ENCODE measurements at regions not wholly inside any gene's neighbourhood (a gene's known extent, or its start where the extent isn't known, plus 50 kb on each side); places are given as distances from the start of the nearest gene placed in this dataset.

- Histone ChIP-seq H3K27ac (no peak overlapping the region), H3K27me3 (no peaks in the 10 kb centered on the region), H3K4me1 (no peaks in the 10 kb centered on the region), H3K36me3 (no peaks in the 10 kb centered on the region), H3K9me3 (no peaks in the 10 kb centered on the region), H3K4me3 (no peak overlapping the region)
- no peak for DNase-seq (ENCODE audit: low spot score in 2 of 2)
- TF ChIP-seq POLR2AphosphoS5 (IDR thresholded peaks at IDR 0.05) (no peak), POLR2A (IDR thresholded peaks at IDR 0.05) (no peak), CTCF (IDR thresholded peaks at IDR 0.05) (no peak)
- intact Hi-C loops (cut with DNase I; ENCODE audit: low total_unique reads), result no loop called here
These were observed 55.4 kb upstream of the CTNNA1 start for GRCh38 chr5:138697720-138698360.

GRCh38 chr5:138696501-138696900 is 56.7 kb upstream of the CTNNA1 start:
- Histone ChIP-seq H3K27me3 (no peaks in the 10 kb centered on the region), H3K4me3 (no peak overlapping the region), H3K27ac (no peak overlapping the region), H3K4me1 (no peaks in the 10 kb centered on the region), H3K9me3 (no peaks in the 10 kb centered on the region), H3K36me3 (no peaks in the 10 kb centered on the region)
- intact Hi-C loops (cut with DNase I; ENCODE audit: low total_unique reads), result no loop called here
- no peak for DNase-seq (ENCODE audit: low spot score in 2 of 2)
- no peak for TF ChIP-seq POLR2AphosphoS5 (IDR thresholded peaks at IDR 0.05)
- no peak for TF ChIP-seq POLR2A (IDR thresholded peaks at IDR 0.05)
- no peak for TF ChIP-seq CTCF (IDR thresholded peaks at IDR 0.05)

GRCh38 chr5:138695781-138696180 is 57.4 kb upstream of the CTNNA1 start:
- Histone ChIP-seq H3K9me3 (no peaks in the 10 kb centered on the region), H3K27ac (no peak overlapping the region), H3K36me3 (no peaks in the 10 kb centered on the region), H3K27me3 (no peaks in the 10 kb centered on the region), H3K4me1 (no peaks in the 10 kb centered on the region), H3K4me3 (no peak overlapping the region)
- no peak for DNase-seq (ENCODE audit: low spot score in 2 of 2)
- intact Hi-C loops (cut with DNase I; ENCODE audit: low total_unique reads), result no loop called here
- TF ChIP-seq POLR2AphosphoS5 (IDR thresholded peaks at IDR 0.05), result no peak
- no peak for TF ChIP-seq CTCF (IDR thresholded peaks at IDR 0.05)
- no peak for TF ChIP-seq POLR2A (IDR thresholded peaks at IDR 0.05)

- H3K36me3 ChIP-seq, result no peaks in the 10 kb centered on the region
- intact Hi-C loops (cut with DNase I; ENCODE audit: low total_unique reads), result no loop called here
- H3K27me3 ChIP-seq, result no peaks in the 10 kb centered on the region
- H3K27ac ChIP-seq, result no peak overlapping the region
- no peaks in the 10 kb centered on the region for H3K9me3 ChIP-seq
- H3K4me1 ChIP-seq, result no peaks in the 10 kb centered on the region
- no peak for TF ChIP-seq POLR2A (IDR thresholded peaks at IDR 0.05)
- no peak for TF ChIP-seq POLR2AphosphoS5 (IDR thresholded peaks at IDR 0.05)
- TF ChIP-seq CTCF (IDR thresholded peaks at IDR 0.05), result no peak
- no peak for DNase-seq (ENCODE audit: low spot score in 2 of 2)
- H3K4me3 ChIP-seq, result no peak overlapping the region
These were observed 59.1 kb upstream of the CTNNA1 start for GRCh38 chr5:138694146-138694545.

GRCh38 chr5:138692370-138692769 is 60.9 kb upstream of the CTNNA1 start:
- Histone ChIP-seq H3K4me1 (no peaks in the 10 kb centered on the region), H3K27ac (no peak overlapping the region), H3K4me3 (no peak overlapping the region), H3K36me3 (no peaks in the 10 kb centered on the region), H3K9me3 (no peaks in the 10 kb centered on the region), H3K27me3 (no peaks in the 10 kb centered on the region)
- TF ChIP-seq CTCF (IDR thresholded peaks at IDR 0.05) (no peak), POLR2AphosphoS5 (IDR thresholded peaks at IDR 0.05) (no peak), POLR2A (IDR thresholded peaks at IDR 0.05) (no peak)
- intact Hi-C loops (cut with DNase I; ENCODE audit: low total_unique reads), result no loop called here
- no peak for DNase-seq (ENCODE audit: low spot score in 2 of 2)

Data from breast epithelium (tissue), 4 donors.